ENCODE measurements at regions not wholly inside any gene's neighbourhood (a gene's known extent, or its start where the extent isn't known, plus 50 kb on each side); places are given as distances from the start of the nearest gene placed in this dataset.

DNA sequence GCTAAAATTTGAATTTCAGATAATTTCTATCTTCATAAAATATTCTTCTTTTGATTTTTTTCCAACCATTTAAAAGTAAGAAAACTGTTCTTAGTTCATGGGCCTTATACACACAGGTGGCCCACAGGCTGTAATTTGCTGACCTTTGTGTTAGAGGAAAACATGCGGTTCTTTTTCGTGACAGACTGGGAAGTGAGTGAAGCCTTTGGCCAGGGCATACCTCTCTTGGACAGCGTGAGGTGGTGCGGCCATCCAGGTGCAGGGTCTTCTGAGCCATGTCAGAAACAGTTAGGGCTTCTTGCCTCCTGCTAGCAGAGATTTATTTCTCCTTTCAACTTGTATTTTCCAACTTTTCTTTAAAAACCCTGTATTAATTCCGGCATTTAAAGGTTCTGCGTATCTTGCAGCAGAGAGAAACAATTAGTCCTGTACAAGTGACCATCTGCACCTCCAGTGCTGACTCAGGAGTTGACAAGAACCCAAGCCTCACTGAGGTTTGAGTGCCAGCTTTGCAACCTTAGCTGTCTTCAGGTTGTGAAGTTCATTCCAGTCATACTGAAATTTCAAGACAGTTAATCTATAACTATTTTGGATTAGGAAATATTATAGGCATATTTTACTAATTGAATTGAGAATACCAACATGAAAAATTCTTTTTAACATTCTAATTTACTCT is 177.8 kb downstream of the LY86 start:
- TF ChIP-seq, protein P1, sequence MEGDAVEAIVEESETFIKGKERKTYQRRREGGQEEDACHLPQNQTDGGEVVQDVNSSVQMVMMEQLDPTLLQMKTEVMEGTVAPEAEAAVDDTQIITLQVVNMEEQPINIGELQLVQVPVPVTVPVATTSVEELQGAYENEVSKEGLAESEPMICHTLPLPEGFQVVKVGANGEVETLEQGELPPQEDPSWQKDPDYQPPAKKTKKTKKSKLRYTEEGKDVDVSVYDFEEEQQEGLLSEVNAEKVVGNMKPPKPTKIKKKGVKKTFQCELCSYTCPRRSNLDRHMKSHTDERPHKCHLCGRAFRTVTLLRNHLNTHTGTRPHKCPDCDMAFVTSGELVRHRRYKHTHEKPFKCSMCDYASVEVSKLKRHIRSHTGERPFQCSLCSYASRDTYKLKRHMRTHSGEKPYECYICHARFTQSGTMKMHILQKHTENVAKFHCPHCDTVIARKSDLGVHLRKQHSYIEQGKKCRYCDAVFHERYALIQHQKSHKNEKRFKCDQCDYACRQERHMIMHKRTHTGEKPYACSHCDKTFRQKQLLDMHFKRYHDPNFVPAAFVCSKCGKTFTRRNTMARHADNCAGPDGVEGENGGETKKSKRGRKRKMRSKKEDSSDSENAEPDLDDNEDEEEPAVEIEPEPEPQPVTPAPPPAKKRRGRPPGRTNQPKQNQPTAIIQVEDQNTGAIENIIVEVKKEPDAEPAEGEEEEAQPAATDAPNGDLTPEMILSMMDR (IDR thresholded peaks at IDR 0.05; ENCODE audit: low read length): no peak
- no peak for TF ChIP-seq EZH2 (IDR thresholded peaks at IDR 0.05; ENCODE audit: borderline replicate concordance, low read length)
